Transverse colon (tissue), 4 donors: ENCODE measurements at regions not wholly inside any gene's neighbourhood (a gene's known extent, or its start where the extent isn't known, plus 50 kb on each side); places are given as distances from the start of the nearest gene placed in this dataset.

ENCODE experiments used
- DNase-seq: peaks from one replicate; pipeline ENCODE4 v3.0.0-alpha.2; 2019
- H3K27ac ChIP-seq, 4 donors: fragments of 200-600 bp; sonication (generic); 2 replicates each; pipeline ENCODE4 v1.5.1; 2016 to 2018; ENCODE audit warnings: inconsistent platforms in 4 of 4
- H3K27me3 ChIP-seq: fragments of 200-600 bp; sonication (generic); 2 replicates; pipeline ENCODE4 v1.5.1; 2017; ENCODE audit warnings: inconsistent platforms
- H3K36me3 ChIP-seq, 4 donors: fragments of 200-600 bp; sonication (generic); 2 replicates each; pipeline ENCODE4 v1.5.1; 2017 to 2019; ENCODE audit warnings: inconsistent platforms in 4 of 4
- H3K4me1 ChIP-seq, 4 donors: fragments of 200-600 bp; sonication (generic); 2 replicates each; pipeline ENCODE4 v1.5.1; 2017 to 2020; ENCODE audit warnings: inconsistent platforms in 4 of 4
- H3K4me3 ChIP-seq, 4 donors: fragments of 200-600 bp; sonication (generic); 1 replicate in 1 of 4; 2 replicates in 3 of 4; pipeline versions ENCODE4 v1.5.1 to v1.6.1; 2017 to 2019; ENCODE audit warnings: inconsistent platforms in 4 of 4
- H3K9me3 ChIP-seq, 2 donors: fragments of 200-600 bp; sonication (generic); 2 replicates each; pipeline ENCODE4 v1.5.1; 2017 to 2019; ENCODE audit warnings: inconsistent platforms in 2 of 2
- CTCF ChIP-seq, 5 experiments: fragments of 200-600 bp in 3 of 5; fragments of 450-650 bp in 2 of 5; sonication (generic) in 3 of 5; IDR thresholded peaks; 1 replicate in 2 of 5; 2 replicates in 3 of 5; pipeline ENCODE4 v1.5.1; 2016 to 2017; ENCODE audit warnings: antibody characterized with exemption in 5 of 5, inconsistent platforms in 3 of 5, mild to moderate bottlenecking in 2 of 5, moderate library complexity in 1 of 5
- EP300 ChIP-seq: sonication (generic); formaldehyde crosslinking; IDR thresholded peaks from one replicate; pipeline ENCODE4 v1.6.1; 2017; ENCODE audit warnings: antibody characterized with exemption, low read depth
- POLR2A ChIP-seq: fragments of 450-650 bp; IDR thresholded peaks from one replicate; pipeline ENCODE4 v1.6.1; 2016; ENCODE audit warnings: antibody characterized with exemption, mild to moderate bottlenecking, moderate library complexity
- POLR2AphosphoS5 ChIP-seq, 3 donors: sonication (generic); formaldehyde crosslinking; IDR thresholded peaks; one replicate each; pipeline ENCODE4 v1.6.1; 2016; ENCODE audit warnings: antibody characterized with exemption in 3 of 3
- WGBS, 2 donors: methylation state at CpG; one replicate each; pipeline ENCODE4 v1.1.5; 2018; ENCODE audit warnings: low coverage in 1 of 2; 5-methylcytosine and 5-hydroxymethylcytosine counted together
- in situ Hi-C, 4 donors: fragments of 200-750 bp; cut with MboI; loops; one replicate each; pipeline versions ENCODE4 v1.15.0 to v1.15.1; 2017; ENCODE audit warnings: low sequenced_read_pairs in 3 of 4, low pct_ligation_motif_present in 1 of 4, low pct_unique_long_range_greater_than_20kb in 1 of 4
- intact Hi-C: fragments of 100-400 bp; cut with DNase I; formaldehyde crosslinking; loops from one replicate; pipeline ENCODE4 v1.15.1; 2023; ENCODE audit warnings: low total_unique reads

GRCh38 chr13:112131081-112131712 lies 64.2 kb downstream of the SOX1 start:
- Histone ChIP-seq H3K4me1 (peaks cover 6 to 19% (median 13%) of the 10 kb centered on the region in 4 donors), H3K27me3 (no peaks in the 10 kb centered on the region), H3K4me3 (no peak overlapping the region), H3K27ac (no peak overlapping the region), H3K9me3 (no peaks in the 10 kb centered on the region), H3K36me3 (no peaks in the 10 kb centered on the region)
- TF ChIP-seq POLR2AphosphoS5 (IDR thresholded peaks at IDR 0.05) (no peak), CTCF (IDR thresholded peaks at IDR 0.05) (no peak), POLR2A (no peak), EP300 (no peak)
- DNase-seq = no peak
- intact Hi-C loops = no loop called here
- 75 to 91% methylated on average over 4 to 25 of the region's 25 CpGs for WGBS, 2 donors
- in situ Hi-C loops = no loop called here

- in situ Hi-C loops = no loop called here
- Histone ChIP-seq H3K27me3 (no peaks in the 10 kb centered on the region), H3K9me3 (no peaks in the 10 kb centered on the region), H3K27ac (no peak overlapping the region), H3K36me3 (no peaks in the 10 kb centered on the region), H3K4me3 (no peak overlapping the region), H3K4me1 (peaks cover 6 to 19% (median 13%) of the 10 kb centered on the region in 4 donors)
- TF ChIP-seq POLR2AphosphoS5 (IDR thresholded peaks at IDR 0.05) (no peak), POLR2A (no peak), EP300 (no peak), CTCF (IDR thresholded peaks at IDR 0.05) (no peak)
- WGBS, 2 donors = 25 to 61% methylated on average over 6 to 10 of the region's 11 CpGs
- DNase-seq = peak; percentile 64
- intact Hi-C loops = no loop called here
Measured at GRCh38 chr13:112131713-112132113, 64.8 kb downstream of the SOX1 start.

GRCh38 chr13:112132142-112132541 lies 65.2 kb downstream of the SOX1 start:
- no peak for DNase-seq
- WGBS, 2 donors = 69 to 94% methylated on average over 3 to 17 of the region's 17 CpGs
- Histone ChIP-seq H3K4me1 (peaks cover 6 to 19% (median 13%) of the 10 kb centered on the region in 4 donors), H3K27me3 (no peaks in the 10 kb centered on the region), H3K9me3 (no peaks in the 10 kb centered on the region), H3K4me3 (no peak overlapping the region), H3K36me3 (no peaks in the 10 kb centered on the region), H3K27ac (no peak overlapping the region)
- intact Hi-C loops = no loop called here
- in situ Hi-C loops = no loop called here
- TF ChIP-seq CTCF (IDR thresholded peaks at IDR 0.05) = no peak
- TF ChIP-seq POLR2AphosphoS5 (IDR thresholded peaks at IDR 0.05) = no peak
- no peak for TF ChIP-seq POLR2A
- no peak for TF ChIP-seq EP300

GRCh38 chr13:112132619-112133018 lies 65.7 kb downstream of the SOX1 start:
- Histone ChIP-seq H3K4me3 (no peak overlapping the region), H3K36me3 (no peaks in the 10 kb centered on the region), H3K9me3 (no peaks in the 10 kb centered on the region), H3K4me1 (peaks cover 6 to 19% (median 13%) of the 10 kb centered on the region in 4 donors), H3K27me3 (no peaks in the 10 kb centered on the region), H3K27ac (no peak overlapping the region)
- WGBS, 2 donors = 82 to 88% methylated on average over 2 to 9 of the region's 9 CpGs
- TF ChIP-seq CTCF (IDR thresholded peaks at IDR 0.05) = no peak
- no peak for TF ChIP-seq POLR2A
- in situ Hi-C loops = no loop called here
- intact Hi-C loops = no loop called here
- DNase-seq = no peak
